ENCODE measurements at regions not wholly inside any gene's neighbourhood (a gene's known extent, or its start where the extent isn't known, plus 50 kb on each side); places are given as distances from the start of the nearest gene placed in this dataset.
"Not testable (repeated sequence)": the region's sequence is repeated elsewhere in the genome, so short reads cannot be mapped to it uniquely, and the experiment has no call there.

DNA sequence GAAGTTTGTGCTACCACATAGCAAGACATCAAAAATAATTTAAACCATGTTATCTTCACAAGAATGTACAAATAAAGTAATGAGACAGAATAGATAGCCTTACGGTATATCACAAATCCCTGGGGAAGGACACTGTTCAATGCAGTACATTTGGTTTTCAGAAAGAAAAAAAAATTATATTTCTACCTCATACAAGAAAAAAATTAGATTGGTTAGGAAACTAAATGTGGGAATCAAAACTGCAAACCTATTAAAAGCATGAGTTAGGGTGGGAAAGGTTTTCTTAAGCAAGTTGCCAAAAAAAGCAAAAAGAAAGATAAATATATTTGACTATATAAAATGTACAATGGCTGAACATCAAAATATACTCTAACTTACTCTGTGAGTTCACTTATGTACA, 201.9 kb upstream of the NREP start:
- H3K9me1 ChIP-seq (replicated peaks; ENCODE audit: control insufficient read depth, extremely low read depth, insufficient read depth, low read length): no peaks in the 10 kb centered on the region
- H3K4me3 ChIP-seq (replicated peaks in 1 of 3; ENCODE audit: insufficient read depth in 1 of 3, low read depth in 1 of 3, low read length in 3 of 3): no peak overlapping the region
- TF ChIP-seq FOS (IDR thresholded peaks at IDR 0.05; ENCODE audit: borderline replicate concordance, insufficient read depth, low read length) (no peak), JUN (IDR thresholded peaks at IDR 0.05; ENCODE audit: borderline replicate concordance, insufficient read depth, insufficient read length, low read depth) (no peak), MYC (IDR thresholded peaks at IDR 0.05; ENCODE audit: low read depth, low read length) (no peak), GATA2 (IDR thresholded peaks at IDR 0.05; ENCODE audit: insufficient read depth, insufficient read length, low read depth, low read length) (no peak), POLR2AphosphoS5 (IDR thresholded peaks at IDR 0.05; ENCODE audit: insufficient read depth, low read depth, low read length) (no peak), POLR2A (IDR thresholded peaks at IDR 0.05; ENCODE audit: low read depth, low read length) (no peak), EZH2 (IDR thresholded peaks at IDR 0.05; ENCODE audit: borderline replicate concordance, low read depth, low read length, severe bottlenecking) (no peak)
- TF ChIP-seq, protein P1, sequence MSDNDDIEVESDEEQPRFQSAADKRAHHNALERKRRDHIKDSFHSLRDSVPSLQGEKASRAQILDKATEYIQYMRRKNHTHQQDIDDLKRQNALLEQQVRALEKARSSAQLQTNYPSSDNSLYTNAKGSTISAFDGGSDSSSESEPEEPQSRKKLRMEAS (IDR thresholded peaks at IDR 0.05; ENCODE audit: insufficient read depth, insufficient read length): no peak
- TF ChIP-seq, protein P2, sequence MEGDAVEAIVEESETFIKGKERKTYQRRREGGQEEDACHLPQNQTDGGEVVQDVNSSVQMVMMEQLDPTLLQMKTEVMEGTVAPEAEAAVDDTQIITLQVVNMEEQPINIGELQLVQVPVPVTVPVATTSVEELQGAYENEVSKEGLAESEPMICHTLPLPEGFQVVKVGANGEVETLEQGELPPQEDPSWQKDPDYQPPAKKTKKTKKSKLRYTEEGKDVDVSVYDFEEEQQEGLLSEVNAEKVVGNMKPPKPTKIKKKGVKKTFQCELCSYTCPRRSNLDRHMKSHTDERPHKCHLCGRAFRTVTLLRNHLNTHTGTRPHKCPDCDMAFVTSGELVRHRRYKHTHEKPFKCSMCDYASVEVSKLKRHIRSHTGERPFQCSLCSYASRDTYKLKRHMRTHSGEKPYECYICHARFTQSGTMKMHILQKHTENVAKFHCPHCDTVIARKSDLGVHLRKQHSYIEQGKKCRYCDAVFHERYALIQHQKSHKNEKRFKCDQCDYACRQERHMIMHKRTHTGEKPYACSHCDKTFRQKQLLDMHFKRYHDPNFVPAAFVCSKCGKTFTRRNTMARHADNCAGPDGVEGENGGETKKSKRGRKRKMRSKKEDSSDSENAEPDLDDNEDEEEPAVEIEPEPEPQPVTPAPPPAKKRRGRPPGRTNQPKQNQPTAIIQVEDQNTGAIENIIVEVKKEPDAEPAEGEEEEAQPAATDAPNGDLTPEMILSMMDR (IDR thresholded peaks at IDR 0.05; ENCODE audit: extremely low read depth in 1 of 2, insufficient read depth in 1 of 2, low read depth in 1 of 2, low read length in 2 of 2): no peak
- no peaks in the 10 kb centered on the region for H3K36me3 ChIP-seq (ENCODE audit: control insufficient read depth in 2 of 2, extremely low read depth in 1 of 2, insufficient read depth in 2 of 2, low read length in 2 of 2)
- no TSS peak for BruUV-seq (replicated peaks)
- no peak overlapping the region for H2AFZ ChIP-seq (ENCODE audit: low read depth, low read length)
- H3K4me1 ChIP-seq (ENCODE audit: control insufficient read depth, extremely low read depth, insufficient read depth, low read length): no peaks in the 10 kb centered on the region
- H3K79me2 ChIP-seq (ENCODE audit: control insufficient read depth, insufficient read depth, low read length): no peaks in the 10 kb centered on the region
- no peak overlapping the region for H3K9ac ChIP-seq (replicated peaks; ENCODE audit: extremely low read depth, insufficient read depth, low read length)
- ChIA-PET POLR2A (no interaction called here), CTCF (no interaction called here)
- FAIRE-seq (no peak), DNase-seq (ENCODE audit: low read depth, low spot score) (no peak)
- dilution Hi-C loops (cut with MboI; ENCODE audit: extremely low pct_ligation_motif_present, low sequenced_read_pairs) (no loop called here), intact Hi-C loops (cut with micrococcal nuclease) (no loop called here)
- no peaks in the 10 kb centered on the region for H4K20me1 ChIP-seq (replicated peaks; ENCODE audit: control insufficient read depth, extremely low read depth, insufficient read depth, low read length)
- no peak overlapping the region for H3K4me2 ChIP-seq (ENCODE audit: insufficient read depth, low read length)
- H3K27ac ChIP-seq (ENCODE audit: insufficient read depth, low read depth, low read length): no peak overlapping the region
- H3K27me3 ChIP-seq (ENCODE audit: control insufficient read depth in 2 of 2, insufficient read depth in 2 of 2, low read length in 2 of 2): no peaks in the 10 kb centered on the region
- no peaks in the 10 kb centered on the region for H3K9me3 ChIP-seq (replicated peaks; ENCODE audit: control insufficient read depth, insufficient read depth, low read length)

DNA sequence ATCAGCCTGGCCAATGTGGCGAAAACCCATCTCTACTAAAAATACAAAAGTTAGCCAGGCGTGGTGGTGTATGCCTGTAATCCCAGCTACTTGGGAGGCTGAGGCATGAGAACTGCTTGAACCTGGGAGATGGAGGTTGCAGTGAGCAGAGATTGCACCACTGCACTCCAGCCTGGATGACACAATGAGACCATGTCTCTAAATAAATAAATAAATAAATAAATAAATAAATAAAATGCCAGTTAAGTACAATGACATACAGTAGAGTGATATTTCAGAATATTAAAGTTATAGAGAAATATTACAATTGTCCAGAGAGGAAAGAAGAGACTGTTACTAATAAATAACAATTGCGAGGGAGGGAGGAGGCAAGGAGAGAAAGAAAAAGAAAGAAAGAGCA, 199.8 kb upstream of the NREP start:
- DNase-seq (ENCODE audit: low read depth, low spot score); H3K4me3 ChIP-seq (replicated peaks in 1 of 3; ENCODE audit: insufficient read depth in 1 of 3, low read depth in 1 of 3, low read length in 3 of 3); H4K20me1 ChIP-seq (replicated peaks; ENCODE audit: control insufficient read depth, extremely low read depth, insufficient read depth, low read length); H3K4me2 ChIP-seq (ENCODE audit: insufficient read depth, low read length); POLR2A ChIA-PET; H3K4me1 ChIP-seq (ENCODE audit: control insufficient read depth, extremely low read depth, insufficient read depth, low read length); H3K79me2 ChIP-seq (ENCODE audit: control insufficient read depth, insufficient read depth, low read length); H3K9ac ChIP-seq (replicated peaks; ENCODE audit: extremely low read depth, insufficient read depth, low read length); H3K9me1 ChIP-seq (replicated peaks; ENCODE audit: control insufficient read depth, extremely low read depth, insufficient read depth, low read length); intact Hi-C loops (cut with micrococcal nuclease); H3K9me3 ChIP-seq (replicated peaks; ENCODE audit: control insufficient read depth, insufficient read depth, low read length); H3K36me3 ChIP-seq (ENCODE audit: control insufficient read depth in 2 of 2, extremely low read depth in 1 of 2, insufficient read depth in 2 of 2, low read length in 2 of 2); H3K27me3 ChIP-seq (ENCODE audit: control insufficient read depth in 2 of 2, insufficient read depth in 2 of 2, low read length in 2 of 2); BruUV-seq (replicated peaks); H2AFZ ChIP-seq (ENCODE audit: low read depth, low read length); FAIRE-seq; dilution Hi-C loops (cut with MboI; ENCODE audit: extremely low pct_ligation_motif_present, low sequenced_read_pairs); H3K27ac ChIP-seq (ENCODE audit: insufficient read depth, low read depth, low read length): not testable (repeated sequence)
- CTCF ChIA-PET: interaction anchor here (1.2 kb wide), 1 partner anchor 12 kb away, joined by 3 read pairs; no protein-coding TSS in a partner anchor
